ENCODE measurements at regions not wholly inside any gene's neighbourhood (a gene's known extent, or its start where the extent isn't known, plus 50 kb on each side); places are given as distances from the start of the nearest gene placed in this dataset.
"Not testable (repeated sequence)": the region's sequence is repeated elsewhere in the genome, so short reads cannot be mapped to it uniquely, and the experiment has no call there.

DNA sequence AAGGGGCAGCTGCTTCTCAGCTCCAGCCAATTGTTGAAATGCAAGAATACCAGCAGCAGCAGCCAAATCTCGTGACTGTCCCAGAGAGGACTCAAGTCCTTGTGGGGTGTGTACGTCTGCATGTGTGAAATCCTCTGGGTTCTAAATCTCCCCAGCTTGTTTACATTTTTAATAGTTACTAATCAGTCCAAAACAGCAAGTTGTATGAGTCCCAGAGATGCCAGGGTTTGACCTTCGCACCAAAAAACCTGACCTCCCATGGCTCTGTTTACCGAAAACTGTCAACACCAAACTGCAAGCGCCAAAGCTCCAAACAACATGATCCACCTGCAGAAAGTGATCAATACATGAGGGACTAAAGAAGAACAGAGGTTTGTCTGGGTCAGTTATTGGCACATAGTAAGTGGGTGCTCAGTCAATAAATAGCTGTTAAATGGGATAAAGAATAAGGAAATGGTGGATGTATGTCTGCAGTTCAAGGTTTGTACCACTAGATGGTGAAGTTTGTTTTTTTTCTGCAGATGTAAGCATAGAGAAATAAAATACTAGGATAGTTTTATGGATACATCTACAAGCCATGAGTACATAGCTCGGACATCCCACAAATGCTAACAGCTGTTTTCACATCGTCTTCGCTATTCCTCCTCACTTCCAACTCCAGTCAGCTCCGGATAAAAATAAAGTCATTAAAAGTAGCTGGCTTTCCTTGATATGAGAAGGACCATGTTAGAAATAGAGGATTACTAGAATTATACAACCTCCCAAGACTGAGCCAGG lies 85.3 kb upstream of the ADRB2 start:
- H3K4me3 ChIP-seq (ENCODE audit: low read depth in 1 of 2, low read length in 2 of 2), result no peak overlapping the region
- H3K79me2 ChIP-seq (ENCODE audit: insufficient read depth, low read length), result no peaks in the 10 kb centered on the region
- no peak for ATAC-seq (ENCODE audit: insufficient read depth, low read depth)
- H2AFZ ChIP-seq (ENCODE audit: low read depth, low read length), result no peak overlapping the region
- no peaks in the 10 kb centered on the region for H3K36me3 ChIP-seq (ENCODE audit: insufficient read depth, low read length)
- H4K20me1 ChIP-seq (ENCODE audit: insufficient read depth, low read length), result no peaks in the 10 kb centered on the region
- no peak overlapping the region for H3K9ac ChIP-seq (ENCODE audit: low read depth, low read length)
- TF ChIP-seq, protein P1, sequence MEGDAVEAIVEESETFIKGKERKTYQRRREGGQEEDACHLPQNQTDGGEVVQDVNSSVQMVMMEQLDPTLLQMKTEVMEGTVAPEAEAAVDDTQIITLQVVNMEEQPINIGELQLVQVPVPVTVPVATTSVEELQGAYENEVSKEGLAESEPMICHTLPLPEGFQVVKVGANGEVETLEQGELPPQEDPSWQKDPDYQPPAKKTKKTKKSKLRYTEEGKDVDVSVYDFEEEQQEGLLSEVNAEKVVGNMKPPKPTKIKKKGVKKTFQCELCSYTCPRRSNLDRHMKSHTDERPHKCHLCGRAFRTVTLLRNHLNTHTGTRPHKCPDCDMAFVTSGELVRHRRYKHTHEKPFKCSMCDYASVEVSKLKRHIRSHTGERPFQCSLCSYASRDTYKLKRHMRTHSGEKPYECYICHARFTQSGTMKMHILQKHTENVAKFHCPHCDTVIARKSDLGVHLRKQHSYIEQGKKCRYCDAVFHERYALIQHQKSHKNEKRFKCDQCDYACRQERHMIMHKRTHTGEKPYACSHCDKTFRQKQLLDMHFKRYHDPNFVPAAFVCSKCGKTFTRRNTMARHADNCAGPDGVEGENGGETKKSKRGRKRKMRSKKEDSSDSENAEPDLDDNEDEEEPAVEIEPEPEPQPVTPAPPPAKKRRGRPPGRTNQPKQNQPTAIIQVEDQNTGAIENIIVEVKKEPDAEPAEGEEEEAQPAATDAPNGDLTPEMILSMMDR (IDR thresholded peaks at IDR 0.05; ENCODE audit: borderline replicate concordance, extremely low read depth, low read length, poor library complexity, severe bottlenecking), result peak; percentile 73
- TF ChIP-seq EZH2 (IDR thresholded peaks at IDR 0.05; ENCODE audit: borderline replicate concordance, low read depth, low read length, severe bottlenecking), result no peak
- no peak overlapping the region for H3K27ac ChIP-seq (ENCODE audit: low read length)
- H3K4me2 ChIP-seq (ENCODE audit: insufficient read depth, low read length), result no peak overlapping the region
- H3K27me3 ChIP-seq (ENCODE audit: insufficient read depth, low read length, poor library complexity), result peaks cover 10% of the 10 kb centered on the region
- DNase-seq, result no peak
- H3K4me1 ChIP-seq (ENCODE audit: insufficient read depth, low read length), result no peaks in the 10 kb centered on the region
- H3K9me3 ChIP-seq (ENCODE audit: insufficient read depth, low read length, severe bottlenecking), result no peaks in the 10 kb centered on the region

DNA sequence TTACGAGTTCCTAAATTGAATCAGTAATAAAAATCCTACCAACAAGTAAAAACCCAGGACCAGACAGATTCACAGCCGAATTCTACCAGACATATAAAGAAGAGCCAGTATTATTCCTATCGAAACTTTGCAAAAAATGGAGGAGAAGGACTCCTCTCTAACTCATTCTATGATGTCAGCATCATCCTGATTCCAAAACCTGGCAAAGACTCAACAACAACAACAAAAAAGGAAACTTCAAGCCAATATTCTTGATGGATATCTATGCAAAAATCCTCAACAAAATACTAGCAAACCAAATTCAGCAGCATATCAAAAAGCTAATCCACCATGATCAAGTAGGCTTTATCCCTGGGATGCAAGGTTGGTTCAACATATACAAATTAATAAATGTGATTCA lies 84.6 kb upstream of the ADRB2 start:
- H3K36me3 ChIP-seq (ENCODE audit: insufficient read depth, low read length); H2AFZ ChIP-seq (ENCODE audit: low read depth, low read length); H3K27me3 ChIP-seq (ENCODE audit: insufficient read depth, low read length, poor library complexity); H3K4me1 ChIP-seq (ENCODE audit: insufficient read depth, low read length); H3K4me2 ChIP-seq (ENCODE audit: insufficient read depth, low read length); H3K27ac ChIP-seq (ENCODE audit: low read length); H4K20me1 ChIP-seq (ENCODE audit: insufficient read depth, low read length); DNase-seq; ATAC-seq (ENCODE audit: insufficient read depth, low read depth); H3K4me3 ChIP-seq (ENCODE audit: low read depth in 1 of 2, low read length in 2 of 2); H3K79me2 ChIP-seq (ENCODE audit: insufficient read depth, low read length); H3K9me3 ChIP-seq (ENCODE audit: insufficient read depth, low read length, severe bottlenecking); H3K9ac ChIP-seq (ENCODE audit: low read depth, low read length): not testable (repeated sequence)

DNA sequence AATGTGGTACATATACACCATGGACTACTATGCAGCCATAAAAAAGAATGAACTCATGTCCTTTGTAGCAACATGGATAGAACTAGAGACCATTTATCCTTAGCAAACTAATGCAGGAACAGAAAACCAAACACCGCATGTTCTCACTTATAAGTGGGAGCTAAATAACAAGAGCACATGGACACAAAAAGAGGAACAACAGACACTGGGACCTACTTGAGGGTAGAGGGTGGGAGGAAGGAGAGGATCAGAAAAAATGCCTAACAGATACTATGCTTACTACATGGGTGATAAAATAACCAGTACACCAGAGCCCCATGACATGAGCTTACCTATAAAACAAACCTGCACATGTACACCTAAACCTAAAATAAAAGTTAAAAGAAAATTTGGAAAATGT lies 82.0 kb upstream of the ADRB2 start:
- H3K27ac ChIP-seq (ENCODE audit: low read length); H3K4me2 ChIP-seq (ENCODE audit: insufficient read depth, low read length); H3K36me3 ChIP-seq (ENCODE audit: insufficient read depth, low read length); H3K4me3 ChIP-seq (ENCODE audit: low read depth in 1 of 2, low read length in 2 of 2); ATAC-seq (ENCODE audit: insufficient read depth, low read depth); H3K9me3 ChIP-seq (ENCODE audit: insufficient read depth, low read length, severe bottlenecking); H3K9ac ChIP-seq (ENCODE audit: low read depth, low read length); H4K20me1 ChIP-seq (ENCODE audit: insufficient read depth, low read length); H3K4me1 ChIP-seq (ENCODE audit: insufficient read depth, low read length); H3K27me3 ChIP-seq (ENCODE audit: insufficient read depth, low read length, poor library complexity); DNase-seq; H3K79me2 ChIP-seq (ENCODE audit: insufficient read depth, low read length); H2AFZ ChIP-seq (ENCODE audit: low read depth, low read length): not testable (repeated sequence)

DNA sequence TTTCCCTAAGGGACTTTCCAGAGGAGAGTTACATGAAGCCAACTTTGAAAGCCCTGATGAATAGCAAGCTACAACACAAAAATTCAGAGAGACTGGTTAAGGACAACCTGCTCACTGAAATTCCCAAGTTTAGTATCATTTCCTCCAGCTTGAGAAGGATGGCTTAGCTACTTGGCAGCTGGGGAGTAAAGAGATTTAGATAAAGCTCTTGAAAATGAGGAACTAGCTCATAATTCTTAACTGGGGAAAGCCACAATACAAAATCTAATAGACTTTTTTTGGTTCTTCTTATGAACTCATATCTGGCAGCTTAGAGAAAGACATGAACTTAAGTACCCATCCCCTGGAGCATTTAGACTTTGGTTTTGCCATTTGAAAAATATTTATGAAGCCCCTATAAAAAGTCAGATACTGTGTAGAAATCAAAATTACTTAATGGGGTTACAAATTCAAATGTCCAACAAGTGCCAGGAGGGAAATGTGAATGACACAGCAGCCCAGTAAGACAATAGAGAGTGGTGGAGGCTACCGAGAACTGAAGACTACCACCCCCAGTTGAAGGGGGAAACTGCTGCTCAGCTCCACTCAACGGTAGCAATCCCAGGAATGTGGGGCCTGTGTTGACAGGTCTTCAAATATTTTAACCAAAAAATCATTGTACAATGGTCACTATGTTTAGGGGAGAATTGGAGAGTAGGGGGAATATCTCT lies 79.4 kb upstream of the ADRB2 start:
- H3K79me2 ChIP-seq (ENCODE audit: insufficient read depth, low read length), result no peaks in the 10 kb centered on the region
- H3K27ac ChIP-seq (ENCODE audit: low read length), result no peak overlapping the region
- DNase-seq, result no peak
- H2AFZ ChIP-seq (ENCODE audit: low read depth, low read length), result no peak overlapping the region
- no peaks in the 10 kb centered on the region for H3K27me3 ChIP-seq (ENCODE audit: insufficient read depth, low read length, poor library complexity)
- no peak overlapping the region for H3K4me3 ChIP-seq (ENCODE audit: low read depth in 1 of 2, low read length in 2 of 2)
- no peak overlapping the region for H3K9ac ChIP-seq (ENCODE audit: low read depth, low read length)
- H4K20me1 ChIP-seq (ENCODE audit: insufficient read depth, low read length), result no peaks in the 10 kb centered on the region
- ATAC-seq (ENCODE audit: insufficient read depth, low read depth), result no peak
- no peak for TF ChIP-seq EZH2 (IDR thresholded peaks at IDR 0.05; ENCODE audit: borderline replicate concordance, low read depth, low read length, severe bottlenecking)
- TF ChIP-seq, protein P1 (IDR thresholded peaks at IDR 0.05; ENCODE audit: borderline replicate concordance, extremely low read depth, low read length, poor library complexity, severe bottlenecking), result no peak
- no peaks in the 10 kb centered on the region for H3K4me1 ChIP-seq (ENCODE audit: insufficient read depth, low read length)
- no peaks in the 10 kb centered on the region for H3K9me3 ChIP-seq (ENCODE audit: insufficient read depth, low read length, severe bottlenecking)
- no peak overlapping the region for H3K4me2 ChIP-seq (ENCODE audit: insufficient read depth, low read length)
- no peaks in the 10 kb centered on the region for H3K36me3 ChIP-seq (ENCODE audit: insufficient read depth, low read length)
